HTR-8/SVneo (cell line): ENCODE measurements at regions not wholly inside any gene's neighbourhood (a gene's known extent, or its start where the extent isn't known, plus 50 kb on each side); places are given as distances from the start of the nearest gene placed in this dataset.
"Not testable (repeated sequence)": the region's sequence is repeated elsewhere in the genome, so short reads cannot be mapped to it uniquely, and the experiment has no call there.

Experiments used
- DNase-seq: peaks from one replicate; pipeline ENCODE4 v3.0.0; 2011; ENCODE audit warnings: low spot score, mixed read lengths; ENCODE audit not compliant: insufficient read length
- FAIRE-seq: peaks from 2 replicates; lab custom pipeline; 2011; peaks lifted over from hg19 to GRCh38; lab: Jason Lieb, UNC

GRCh38 chrX:150202641-150203247 lies 160.4 kb upstream of the MAMLD1 start:
- FAIRE-seq (no peak), DNase-seq (no peak)

- FAIRE-seq = no peak
- DNase-seq = no peak
Observed at GRCh38 chrX:150203248-150203645, 159.9 kb upstream of the MAMLD1 start.

GRCh38 chrX:150205011-150205410 lies 158.1 kb upstream of the MAMLD1 start:
- DNase-seq (no peak), FAIRE-seq (no peak)

- FAIRE-seq (no peak), DNase-seq (no peak)
Observed at GRCh38 chrX:150207733-150208132, 155.4 kb upstream of the MAMLD1 start.

- FAIRE-seq (no peak), DNase-seq (no peak)
Observed at GRCh38 chrX:150211988-150212387, 151.1 kb upstream of the MAMLD1 start.

GRCh38 chrX:150212672-150213480 lies 150.2 kb upstream of the MAMLD1 start:
- DNase-seq = no peak
- FAIRE-seq = no peak

GRCh38 chrX:150213481-150214030 lies 149.6 kb upstream of the MAMLD1 start:
- FAIRE-seq = no peak

GRCh38 chrX:150216000-150216399 lies 147.1 kb upstream of the MAMLD1 start:
- not testable (repeated sequence) for FAIRE-seq, DNase-seq

More at GRCh38 chrX:150213481-150214030, 149.6 kb upstream of the MAMLD1 start:
- no peak for DNase-seq

- DNase-seq = no peak
- no peak for FAIRE-seq
Observed at GRCh38 chrX:150216716-150217115, 146.4 kb upstream of the MAMLD1 start.

GRCh38 chrX:150217609-150218008 lies 145.5 kb upstream of the MAMLD1 start:
- FAIRE-seq (no peak), DNase-seq (no peak)

- DNase-seq = no peak
- FAIRE-seq = no peak
Observed at GRCh38 chrX:150219374-150220185, 143.5 kb upstream of the MAMLD1 start.

GRCh38 chrX:150223176-150224015 lies 139.7 kb upstream of the MAMLD1 start:
- DNase-seq (no peak), FAIRE-seq (no peak)

GRCh38 chrX:150224676-150225075 lies 138.4 kb upstream of the MAMLD1 start:
- DNase-seq (no peak), FAIRE-seq (no peak)

- DNase-seq (no peak), FAIRE-seq (no peak)
Observed at GRCh38 chrX:150225266-150225665, 137.9 kb upstream of the MAMLD1 start.

GRCh38 chrX:150225756-150226155 lies 137.4 kb upstream of the MAMLD1 start:
- no peak for FAIRE-seq

GRCh38 chrX:150226223-150226965 lies 136.7 kb upstream of the MAMLD1 start:
- no peak for DNase-seq
- FAIRE-seq = no peak

More at GRCh38 chrX:150225756-150226155, 137.4 kb upstream of the MAMLD1 start:
- DNase-seq = no peak

GRCh38 chrX:150227321-150227860 lies 135.7 kb upstream of the MAMLD1 start:
- DNase-seq (no peak), FAIRE-seq (no peak)

GRCh38 chrX:150227873-150228410 lies 135.2 kb upstream of the MAMLD1 start:
- FAIRE-seq (no peak), DNase-seq (no peak)
